BLaER1 (cell line): ENCODE measurements at regions not wholly inside any gene's neighbourhood (a gene's known extent, or its start where the extent isn't known, plus 50 kb on each side); places are given as distances from the start of the nearest gene placed in this dataset.

ENCODE experiments used
- H3K27ac ChIP-seq: shearing (Covaris generic); formaldehyde crosslinking; 2 replicates; pipeline ENCODE4 v1.8.1; 2022
- H3K27me3 ChIP-seq: shearing (Covaris generic); formaldehyde crosslinking; 2 replicates; pipeline ENCODE4 v1.8.1; 2022
- H3K36me3 ChIP-seq: shearing (Covaris generic); formaldehyde crosslinking; 2 replicates; pipeline ENCODE4 v1.8.1; 2022
- H3K4me1 ChIP-seq: shearing (Covaris generic); formaldehyde crosslinking; 2 replicates; pipeline ENCODE4 v1.8.1; 2022
- H3K4me2 ChIP-seq: shearing (Covaris generic); formaldehyde crosslinking; 2 replicates; pipeline ENCODE4 v1.8.1; 2022
- H3K4me3 ChIP-seq: shearing (Covaris generic); formaldehyde crosslinking; 2 replicates; pipeline ENCODE4 v1.8.1; 2022
- H3K9ac ChIP-seq: shearing (Covaris generic); formaldehyde crosslinking; 2 replicates; pipeline ENCODE4 v1.8.1; 2022
- H3K9me3 ChIP-seq: shearing (Covaris generic); formaldehyde crosslinking; 2 replicates; pipeline ENCODE4 v1.8.1; 2022
- H4K20me1 ChIP-seq: shearing (Covaris generic); formaldehyde crosslinking; 2 replicates; pipeline ENCODE4 v1.8.1; 2022
- Cebpa-rat ChIP-seq: shearing (Covaris generic); IDR thresholded peaks from 2 replicates; pipeline ENCODE4 v1.8.1; 2022

GRCh38 chr13:85363504-85363903, 435.7 kb downstream of the SLITRK6 start:
- no peak for TF ChIP-seq Cebpa-rat
- no peaks in the 10 kb centered on the region for H4K20me1 ChIP-seq
- no peaks in the 10 kb centered on the region for H3K36me3 ChIP-seq
- H3K4me1 ChIP-seq = peaks cover 27% of the 10 kb centered on the region
- peaks cover 23% of the 10 kb centered on the region for H3K9me3 ChIP-seq
- no peak overlapping the region for H3K4me2 ChIP-seq
- no peak overlapping the region for H3K27ac ChIP-seq
- H3K9ac ChIP-seq = no peak overlapping the region
- H3K4me3 ChIP-seq = no peak overlapping the region
- H3K27me3 ChIP-seq = no peaks in the 10 kb centered on the region

GRCh38 chr13:85362980-85363379, 436.2 kb downstream of the SLITRK6 start:
- Histone ChIP-seq H3K9me3 (peaks cover 26% of the 10 kb centered on the region), H3K27me3 (no peaks in the 10 kb centered on the region), H3K4me3 (no peak overlapping the region), H3K36me3 (no peaks in the 10 kb centered on the region), H3K27ac (no peak overlapping the region), H3K4me2 (no peak overlapping the region), H3K9ac (no peak overlapping the region), H4K20me1 (no peaks in the 10 kb centered on the region), H3K4me1 (peaks cover 22% of the 10 kb centered on the region)
- TF ChIP-seq Cebpa-rat = no peak

- Histone ChIP-seq H3K4me1 (no peaks in the 10 kb centered on the region), H3K4me3 (no peak overlapping the region), H3K4me2 (no peak overlapping the region), H4K20me1 (no peaks in the 10 kb centered on the region), H3K9ac (no peak overlapping the region), H3K27me3 (no peaks in the 10 kb centered on the region), H3K36me3 (no peaks in the 10 kb centered on the region), H3K27ac (no peak overlapping the region), H3K9me3 (no peaks in the 10 kb centered on the region)
- TF ChIP-seq Cebpa-rat = no peak
Observed at GRCh38 chr13:85347251-85347650, 452.0 kb downstream of the SLITRK6 start.

DNA sequence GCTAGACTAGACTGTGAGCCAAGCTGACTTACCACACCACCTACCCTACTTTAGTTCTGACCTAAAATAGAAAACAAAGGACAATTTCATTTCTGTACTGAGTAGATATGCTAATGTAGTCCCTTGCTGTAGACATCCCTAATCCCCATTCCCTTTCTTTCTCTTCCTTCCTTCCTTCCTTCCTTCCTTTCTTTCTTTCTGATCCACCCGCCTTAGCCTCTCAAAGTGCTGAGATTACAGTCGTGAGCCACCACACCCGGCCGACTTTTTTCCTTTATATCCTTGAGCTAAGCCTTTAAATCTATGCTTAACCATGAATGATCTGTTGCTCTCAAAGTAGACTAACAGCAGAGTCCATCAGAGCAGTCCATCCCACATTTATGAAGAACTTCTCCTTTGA, 465.0 kb downstream of the SLITRK6 start:
- Histone ChIP-seq H3K36me3 (no peaks in the 10 kb centered on the region), H3K4me3 (no peak overlapping the region), H3K27ac (no peak overlapping the region)

DNA sequence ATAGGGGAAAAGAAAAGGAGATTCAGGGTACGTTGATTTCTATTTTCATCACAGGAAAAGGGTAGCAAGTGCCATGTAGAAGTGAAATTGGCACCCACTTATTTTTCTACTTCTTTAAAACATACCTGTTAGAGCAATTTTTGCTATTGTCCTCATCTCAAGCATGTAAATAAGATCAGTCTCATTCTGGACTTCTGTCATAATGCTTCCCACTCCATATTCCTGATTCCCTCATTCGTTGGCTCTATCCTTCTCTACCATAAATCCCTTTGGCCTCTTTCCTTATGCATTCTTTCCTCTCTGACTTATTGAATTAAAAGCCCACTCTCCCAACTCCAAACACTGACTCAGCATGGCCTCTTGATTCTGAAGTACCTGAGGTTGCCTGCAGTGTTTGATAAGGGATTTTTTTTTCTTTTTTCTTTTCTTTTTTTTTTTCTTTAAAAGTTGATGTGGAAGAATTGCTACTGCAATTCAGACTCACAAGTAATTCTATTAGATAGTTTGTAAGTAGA, 465.7 kb downstream of the SLITRK6 start:
- no peaks in the 10 kb centered on the region for H3K4me1 ChIP-seq
- TF ChIP-seq Cebpa-rat = no peak
- H3K27me3 ChIP-seq = no peaks in the 10 kb centered on the region
- no peak overlapping the region for H3K4me2 ChIP-seq
- no peaks in the 10 kb centered on the region for H3K36me3 ChIP-seq
- H4K20me1 ChIP-seq = no peaks in the 10 kb centered on the region
- no peaks in the 10 kb centered on the region for H3K9me3 ChIP-seq
- no peak overlapping the region for H3K9ac ChIP-seq
- no peak overlapping the region for H3K4me3 ChIP-seq
- H3K27ac ChIP-seq = no peak overlapping the region

More for the DNA sequence above, 465.0 kb downstream of the SLITRK6 start:
- Histone ChIP-seq H3K9me3 (no peaks in the 10 kb centered on the region), H4K20me1 (no peaks in the 10 kb centered on the region), H3K27me3 (no peaks in the 10 kb centered on the region), H3K4me2 (no peak overlapping the region), H3K4me1 (no peaks in the 10 kb centered on the region), H3K9ac (no peak overlapping the region)
- TF ChIP-seq Cebpa-rat = no peak

- TF ChIP-seq Cebpa-rat = no peak
- Histone ChIP-seq H3K9me3 (no peaks in the 10 kb centered on the region), H3K4me3 (no peak overlapping the region)
Observed at GRCh38 chr13:85332615-85333014, 466.6 kb downstream of the SLITRK6 start.

DNA sequence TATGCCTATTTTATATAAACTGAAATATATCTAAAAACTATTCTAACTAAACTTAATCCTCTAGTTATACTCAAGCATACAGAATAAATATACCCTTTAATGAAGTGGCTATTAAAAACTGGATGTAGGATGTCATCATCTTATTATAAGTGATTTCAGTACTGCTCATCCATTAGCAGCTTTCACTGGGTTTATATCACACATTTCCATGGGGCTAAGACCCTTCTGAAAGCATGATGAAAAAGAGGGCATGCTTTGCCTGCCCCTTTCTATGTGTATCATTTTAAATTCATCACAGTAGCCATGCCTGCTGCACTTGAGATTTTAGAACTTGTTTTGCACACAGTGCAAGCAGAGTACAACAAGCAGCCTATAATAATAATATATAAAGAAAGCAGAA, 477.5 kb downstream of the SLITRK6 start:
- TF ChIP-seq Cebpa-rat = no peak
- H3K4me1 ChIP-seq = no peaks in the 10 kb centered on the region
- no peaks in the 10 kb centered on the region for H3K9me3 ChIP-seq
- H4K20me1 ChIP-seq = no peaks in the 10 kb centered on the region
- H3K27ac ChIP-seq = no peak overlapping the region
- H3K27me3 ChIP-seq = no peaks in the 10 kb centered on the region
- H3K4me2 ChIP-seq = no peak overlapping the region
- H3K4me3 ChIP-seq = no peak overlapping the region
- H3K36me3 ChIP-seq = no peaks in the 10 kb centered on the region
- no peak overlapping the region for H3K9ac ChIP-seq

More at GRCh38 chr13:85332615-85333014, 466.6 kb downstream of the SLITRK6 start:
- no peak overlapping the region for H3K9ac ChIP-seq
- H4K20me1 ChIP-seq = no peaks in the 10 kb centered on the region
- no peak overlapping the region for H3K27ac ChIP-seq
- H3K4me2 ChIP-seq = no peak overlapping the region
- no peaks in the 10 kb centered on the region for H3K36me3 ChIP-seq
- H3K27me3 ChIP-seq = no peaks in the 10 kb centered on the region
- H3K4me1 ChIP-seq = no peaks in the 10 kb centered on the region

GRCh38 chr13:85317781-85318180, 481.4 kb downstream of the SLITRK6 start:
- no peak overlapping the region for H3K4me3 ChIP-seq
- H3K27ac ChIP-seq = no peak overlapping the region
- no peaks in the 10 kb centered on the region for H3K9me3 ChIP-seq

DNA sequence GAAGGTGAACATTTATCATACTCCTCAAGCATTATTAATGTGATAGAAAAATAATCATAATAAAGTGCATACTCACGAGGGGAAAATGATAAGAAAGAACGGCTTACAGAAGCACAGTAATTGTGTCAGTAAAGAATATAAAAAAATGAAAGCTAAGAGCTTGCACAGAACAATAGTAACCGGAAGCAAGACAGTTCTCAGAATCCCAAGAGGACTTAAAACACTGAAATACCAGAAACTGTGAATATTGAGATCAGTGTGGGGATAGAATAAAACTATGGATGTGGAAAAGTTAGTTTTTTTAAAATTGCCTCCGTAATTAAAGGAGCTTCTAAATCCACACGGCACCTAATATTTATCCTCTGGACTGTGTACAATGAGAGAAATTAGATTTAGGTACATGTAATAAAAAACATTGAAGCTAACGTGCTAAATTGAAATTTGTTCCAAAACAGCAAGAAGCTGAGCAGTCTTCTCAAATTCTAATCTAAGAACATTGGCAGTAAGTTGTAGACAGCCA, 482.7 kb downstream of the SLITRK6 start:
- no peaks in the 10 kb centered on the region for H3K27me3 ChIP-seq
- no peak overlapping the region for H3K4me2 ChIP-seq
- no peak for TF ChIP-seq Cebpa-rat
- no peaks in the 10 kb centered on the region for H4K20me1 ChIP-seq
- no peaks in the 10 kb centered on the region for H3K4me1 ChIP-seq
- no peak overlapping the region for H3K4me3 ChIP-seq
- no peaks in the 10 kb centered on the region for H3K9me3 ChIP-seq
- H3K9ac ChIP-seq = no peak overlapping the region
- no peak overlapping the region for H3K27ac ChIP-seq
- no peaks in the 10 kb centered on the region for H3K36me3 ChIP-seq

More at GRCh38 chr13:85317781-85318180, 481.4 kb downstream of the SLITRK6 start:
- Histone ChIP-seq H3K9ac (no peak overlapping the region), H3K36me3 (no peaks in the 10 kb centered on the region), H3K4me1 (no peaks in the 10 kb centered on the region), H3K27me3 (no peaks in the 10 kb centered on the region), H3K4me2 (no peak overlapping the region), H4K20me1 (no peaks in the 10 kb centered on the region)
- no peak for TF ChIP-seq Cebpa-rat

DNA sequence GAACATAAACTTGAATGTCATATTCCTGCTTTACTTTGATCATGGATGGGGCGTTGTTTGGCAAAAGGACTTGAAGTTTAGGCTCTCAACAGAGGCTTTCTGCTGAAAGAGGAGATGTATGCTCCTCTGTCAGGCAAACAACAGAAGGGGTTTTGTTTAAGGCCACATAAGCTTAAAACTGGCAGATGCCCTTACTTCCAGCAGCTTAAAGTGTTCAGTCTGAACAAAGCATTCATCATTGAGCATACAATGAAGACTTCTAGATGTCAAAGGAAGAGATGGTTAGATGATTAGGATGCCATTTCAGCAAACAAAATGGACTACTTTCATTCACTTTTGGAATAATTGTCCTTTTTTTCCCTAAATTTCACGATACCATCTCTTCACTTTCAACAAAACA, 484.5 kb downstream of the SLITRK6 start:
- no peaks in the 10 kb centered on the region for H4K20me1 ChIP-seq
- no peaks in the 10 kb centered on the region for H3K27me3 ChIP-seq
- H3K36me3 ChIP-seq = no peaks in the 10 kb centered on the region
- H3K4me1 ChIP-seq = no peaks in the 10 kb centered on the region
- no peak overlapping the region for H3K27ac ChIP-seq
- TF ChIP-seq Cebpa-rat = no peak
- no peaks in the 10 kb centered on the region for H3K9me3 ChIP-seq
- H3K4me2 ChIP-seq = no peak overlapping the region
- no peak overlapping the region for H3K9ac ChIP-seq
- H3K4me3 ChIP-seq = no peak overlapping the region
